WTC11 (cell line): ENCODE measurements at regions not wholly inside any gene's neighbourhood (a gene's known extent, or its start where the extent isn't known, plus 50 kb on each side); places are given as distances from the start of the nearest gene placed in this dataset.

ENCODE experiments used
- ATAC-seq: fragments of 200-7000 bp; cut with Tn5 transposase; 2 replicates; pipeline ENCODE4 v1.10.0; 2021; ENCODE audit warnings: mild to moderate bottlenecking, moderate library complexity
- CTCF ChIA-PET: fragments of 300-600 bp; sonication (Branson Sonifier 250); formaldehyde crosslinking; loops from one replicate; lab custom pipeline; 2021; ENCODE audit warnings: antibody characterized with exemption; lab: Charles Lee
- POLR2A ChIA-PET: fragments of 350-600 bp; sonication (Branson Sonifier 250); formaldehyde crosslinking; loops from one replicate; lab custom pipeline; 2021; ENCODE audit warnings: antibody characterized with exemption; lab: Charles Lee
- DNase-seq: peaks from one replicate; pipeline ENCODE4 v3.0.0; 2021; ENCODE audit warnings: low spot score
- H3K27ac Mint-ChIP-seq: 2 replicates; pipeline ENCODE4 v1.8.0; 2021; ENCODE audit warnings: mixed read lengths
- H3K27me3 Mint-ChIP-seq: 2 replicates; pipeline ENCODE4 v1.8.0; 2021; ENCODE audit warnings: low read depth, mild to moderate bottlenecking, moderate library complexity, mixed read lengths
- H3K36me3 Mint-ChIP-seq: 2 replicates; pipeline ENCODE4 v1.8.0; 2021; ENCODE audit warnings: mixed read lengths
- H3K4me1 Mint-ChIP-seq: 2 replicates; pipeline ENCODE4 v1.8.0; 2022; ENCODE audit warnings: mixed read lengths
- H3K4me3 Mint-ChIP-seq: 2 replicates; pipeline ENCODE4 v1.8.0; 2021; ENCODE audit warnings: mild to moderate bottlenecking, moderate library complexity, mixed read lengths
- H3K9me3 Mint-ChIP-seq: 2 replicates; pipeline ENCODE4 v1.8.0; 2021; ENCODE audit warnings: mixed read lengths
- ETV6 ChIP-seq: sonication (generic); formaldehyde crosslinking; IDR thresholded peaks from 2 replicates; pipeline ENCODE4 v1.8.1; 2022; ENCODE audit warnings: mild to moderate bottlenecking, missing genetic modification reagents
- FOXJ3 ChIP-seq: sonication (generic); formaldehyde crosslinking; IDR thresholded peaks from 2 replicates; pipeline ENCODE4 v1.9.0; 2021; ENCODE audit warnings: missing genetic modification reagents, mild to moderate bottlenecking, borderline replicate concordance
- FOXK1 ChIP-seq: sonication (generic); formaldehyde crosslinking; IDR thresholded peaks from 2 replicates; pipeline ENCODE4 v1.8.0; 2022; ENCODE audit warnings: mild to moderate bottlenecking, moderate library complexity, missing genetic modification reagents
- GRHL2 ChIP-seq: fragments of 250-450 bp; sonication (Bioruptor Pico); IDR thresholded peaks from 2 replicates; pipeline ENCODE4 v1.8.0; 2022; ENCODE audit warnings: mild to moderate bottlenecking, moderate library complexity; ENCODE audit not compliant: insufficient replicate concordance, severe bottlenecking
- HMGA2 ChIP-seq: fragments of 250-450 bp; sonication (Bioruptor Pico); IDR thresholded peaks from 2 replicates; pipeline ENCODE4 v1.4.0; 2021; ENCODE audit warnings: mild to moderate bottlenecking, moderate library complexity
- MLX ChIP-seq: sonication (generic); formaldehyde crosslinking; IDR thresholded peaks from 2 replicates; pipeline ENCODE4 v1.8.1; 2023; ENCODE audit warnings: mild to moderate bottlenecking, missing genetic modification reagents, moderate library complexity
- NR2C2 ChIP-seq: sonication (generic); formaldehyde crosslinking; IDR thresholded peaks from 2 replicates; pipeline ENCODE4 v1.8.0; 2022; ENCODE audit warnings: mild to moderate bottlenecking, missing genetic modification reagents
- SP1 ChIP-seq: sonication (generic); formaldehyde crosslinking; conservative IDR thresholded peaks from 2 replicates; pipeline ENCODE4 v1.8.1; 2022; ENCODE audit warnings: missing genetic modification reagents
- TEAD4 ChIP-seq: sonication (generic); formaldehyde crosslinking; IDR thresholded peaks from 2 replicates; pipeline ENCODE4 v1.8.0; 2022; ENCODE audit warnings: mild to moderate bottlenecking, missing genetic modification reagents
- ZNF416 ChIP-seq: fragments of 250-450 bp; sonication (Bioruptor Pico); IDR thresholded peaks from 2 replicates; pipeline ENCODE4 v1.9.0; 2021; ENCODE audit warnings: mild to moderate bottlenecking, inconsistent platforms
- ZNF671 ChIP-seq: fragments of 250-450 bp; sonication (Bioruptor Pico); IDR thresholded peaks from 2 replicates; pipeline ENCODE4 v1.8.0; 2021; ENCODE audit warnings: mild to moderate bottlenecking
- TF ChIP-seq, protein P1 (sequence below): fragments of 250-450 bp; sonication (Bioruptor Pico); IDR thresholded peaks from 2 replicates; pipeline ENCODE4 v1.8.0; 2021; ENCODE audit warnings: mild to moderate bottlenecking
- TF ChIP-seq, protein P2 (sequence below): sonication (generic); formaldehyde crosslinking; IDR thresholded peaks from 2 replicates; pipeline ENCODE4 v1.8.1; 2023; ENCODE audit warnings: mild to moderate bottlenecking, missing genetic modification reagents
- TF ChIP-seq, protein P3 (sequence below): fragments of 200-600 bp; IDR thresholded peaks from 2 replicates; pipeline ENCODE4 v1.8.0; 2022; ENCODE audit warnings: antibody characterized with exemption
- TF ChIP-seq, protein P4 (sequence below): sonication (generic); formaldehyde crosslinking; IDR thresholded peaks from 2 replicates; pipeline ENCODE4 v1.8.0; 2022; ENCODE audit warnings: missing genetic modification reagents
- TF ChIP-seq, protein P5 (sequence below): sonication (generic); formaldehyde crosslinking; IDR thresholded peaks from 2 replicates; pipeline ENCODE4 v1.8.1; 2023; ENCODE audit warnings: mild to moderate bottlenecking, missing genetic modification reagents

GRCh38 chr18:39779926-39780325 is 2175.1 kb upstream of the PIK3C3 start:
- H3K27ac Mint-ChIP-seq, result no peak overlapping the region
- ATAC-seq, result no peak
- H3K36me3 Mint-ChIP-seq, result no peaks in the 10 kb centered on the region
- H3K4me1 Mint-ChIP-seq, result peaks cover 35% of the 10 kb centered on the region
- ChIA-PET CTCF (no interaction called here), POLR2A (no interaction called here)
- H3K4me3 Mint-ChIP-seq, result no peak overlapping the region
- DNase-seq, result no peak
- no peaks in the 10 kb centered on the region for H3K9me3 Mint-ChIP-seq
- H3K27me3 Mint-ChIP-seq, result no peaks in the 10 kb centered on the region
- TF ChIP-seq, protein P1, sequence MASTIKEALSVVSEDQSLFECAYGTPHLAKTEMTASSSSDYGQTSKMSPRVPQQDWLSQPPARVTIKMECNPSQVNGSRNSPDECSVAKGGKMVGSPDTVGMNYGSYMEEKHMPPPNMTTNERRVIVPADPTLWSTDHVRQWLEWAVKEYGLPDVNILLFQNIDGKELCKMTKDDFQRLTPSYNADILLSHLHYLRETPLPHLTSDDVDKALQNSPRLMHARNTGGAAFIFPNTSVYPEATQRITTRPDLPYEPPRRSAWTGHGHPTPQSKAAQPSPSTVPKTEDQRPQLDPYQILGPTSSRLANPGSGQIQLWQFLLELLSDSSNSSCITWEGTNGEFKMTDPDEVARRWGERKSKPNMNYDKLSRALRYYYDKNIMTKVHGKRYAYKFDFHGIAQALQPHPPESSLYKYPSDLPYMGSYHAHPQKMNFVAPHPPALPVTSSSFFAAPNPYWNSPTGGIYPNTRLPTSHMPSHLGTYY (CRISPR knock-in tag), result no peak
- TF ChIP-seq ZNF416 (CRISPR knock-in tag), result no peak

DNA sequence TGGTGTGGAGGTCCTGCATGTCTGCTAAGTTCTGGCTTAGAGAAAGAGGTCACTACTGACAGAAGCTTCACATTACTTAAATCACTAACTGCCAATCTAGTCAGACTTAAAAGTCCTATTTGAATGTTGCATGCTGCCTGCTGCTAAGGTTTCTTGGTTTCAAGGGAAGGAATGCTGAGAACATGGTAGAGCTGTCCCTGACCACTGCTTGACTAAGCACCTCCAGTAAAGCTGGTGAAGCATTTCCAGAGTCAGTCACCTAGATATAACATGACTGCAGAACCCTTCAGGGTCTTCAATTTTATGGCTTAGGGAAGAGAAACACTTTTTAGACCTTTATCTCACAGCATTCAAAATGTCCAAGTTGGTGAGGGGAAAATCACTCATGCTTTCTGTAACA is 2178.3 kb upstream of the PIK3C3 start:
- CTCF ChIA-PET, result no interaction called here
- no peaks in the 10 kb centered on the region for H3K36me3 Mint-ChIP-seq
- peak; percentile 56; the same call in 1 of the 2 replicates for ATAC-seq
- POLR2A ChIA-PET, result no interaction called here
- H3K9me3 Mint-ChIP-seq, result no peaks in the 10 kb centered on the region
- TF ChIP-seq ETV6 (CRISPR knock-in tag) (no peak), SP1 (CRISPR knock-in tag) (no peak), GRHL2 (CRISPR knock-in tag) (no peak), MLX (CRISPR knock-in tag) (no peak), ZNF671 (CRISPR knock-in tag) (no peak), NR2C2 (CRISPR knock-in tag) (no peak), FOXK1 (CRISPR knock-in tag) (no peak), TEAD4 (CRISPR knock-in tag) (no peak)
- TF ChIP-seq, protein P2, sequence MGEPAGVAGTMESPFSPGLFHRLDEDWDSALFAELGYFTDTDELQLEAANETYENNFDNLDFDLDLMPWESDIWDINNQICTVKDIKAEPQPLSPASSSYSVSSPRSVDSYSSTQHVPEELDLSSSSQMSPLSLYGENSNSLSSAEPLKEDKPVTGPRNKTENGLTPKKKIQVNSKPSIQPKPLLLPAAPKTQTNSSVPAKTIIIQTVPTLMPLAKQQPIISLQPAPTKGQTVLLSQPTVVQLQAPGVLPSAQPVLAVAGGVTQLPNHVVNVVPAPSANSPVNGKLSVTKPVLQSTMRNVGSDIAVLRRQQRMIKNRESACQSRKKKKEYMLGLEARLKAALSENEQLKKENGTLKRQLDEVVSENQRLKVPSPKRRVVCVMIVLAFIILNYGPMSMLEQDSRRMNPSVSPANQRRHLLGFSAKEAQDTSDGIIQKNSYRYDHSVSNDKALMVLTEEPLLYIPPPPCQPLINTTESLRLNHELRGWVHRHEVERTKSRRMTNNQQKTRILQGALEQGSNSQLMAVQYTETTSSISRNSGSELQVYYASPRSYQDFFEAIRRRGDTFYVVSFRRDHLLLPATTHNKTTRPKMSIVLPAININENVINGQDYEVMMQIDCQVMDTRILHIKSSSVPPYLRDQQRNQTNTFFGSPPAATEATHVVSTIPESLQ (CRISPR knock-in tag), result no peak
- TF ChIP-seq, protein P3, sequence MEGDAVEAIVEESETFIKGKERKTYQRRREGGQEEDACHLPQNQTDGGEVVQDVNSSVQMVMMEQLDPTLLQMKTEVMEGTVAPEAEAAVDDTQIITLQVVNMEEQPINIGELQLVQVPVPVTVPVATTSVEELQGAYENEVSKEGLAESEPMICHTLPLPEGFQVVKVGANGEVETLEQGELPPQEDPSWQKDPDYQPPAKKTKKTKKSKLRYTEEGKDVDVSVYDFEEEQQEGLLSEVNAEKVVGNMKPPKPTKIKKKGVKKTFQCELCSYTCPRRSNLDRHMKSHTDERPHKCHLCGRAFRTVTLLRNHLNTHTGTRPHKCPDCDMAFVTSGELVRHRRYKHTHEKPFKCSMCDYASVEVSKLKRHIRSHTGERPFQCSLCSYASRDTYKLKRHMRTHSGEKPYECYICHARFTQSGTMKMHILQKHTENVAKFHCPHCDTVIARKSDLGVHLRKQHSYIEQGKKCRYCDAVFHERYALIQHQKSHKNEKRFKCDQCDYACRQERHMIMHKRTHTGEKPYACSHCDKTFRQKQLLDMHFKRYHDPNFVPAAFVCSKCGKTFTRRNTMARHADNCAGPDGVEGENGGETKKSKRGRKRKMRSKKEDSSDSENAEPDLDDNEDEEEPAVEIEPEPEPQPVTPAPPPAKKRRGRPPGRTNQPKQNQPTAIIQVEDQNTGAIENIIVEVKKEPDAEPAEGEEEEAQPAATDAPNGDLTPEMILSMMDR, result no peak
- TF ChIP-seq, all 79 proteins: peak for 0
- Mint-ChIP-seq H3K4me3 (no peak overlapping the region), H3K4me1 (peaks cover 22% of the 10 kb centered on the region), H3K27me3 (no peaks in the 10 kb centered on the region), H3K27ac (no peak overlapping the region)
- no peak for DNase-seq

DNA sequence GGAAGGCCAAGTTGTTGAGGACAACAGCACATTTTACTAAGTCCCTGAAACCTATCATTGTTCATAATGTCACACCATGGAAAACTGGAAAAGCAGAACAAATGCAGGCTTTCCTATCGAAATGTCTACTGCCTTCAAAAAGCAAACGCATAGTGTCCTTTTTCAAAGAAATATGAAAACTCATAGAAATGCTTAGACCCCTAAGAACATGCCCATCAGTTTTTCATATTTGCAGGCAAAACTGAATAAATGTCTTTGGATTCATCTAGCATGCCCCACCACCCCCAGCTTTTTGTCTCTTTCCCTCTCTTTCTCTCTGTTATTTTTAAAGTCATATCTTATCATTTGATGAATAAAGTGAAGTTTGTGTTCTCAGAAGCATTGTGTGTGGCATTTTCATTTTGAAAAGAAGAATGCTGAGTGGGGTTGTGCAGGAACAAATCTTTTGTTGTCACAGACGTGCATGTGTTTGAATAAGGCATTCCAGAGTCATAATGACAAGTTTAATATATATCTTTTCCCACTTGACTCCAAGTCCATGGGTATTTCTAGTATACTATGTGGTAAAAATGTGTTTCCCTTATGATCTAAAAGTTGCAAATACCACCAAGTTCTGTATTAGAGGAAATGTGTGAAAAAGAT is 2180.0 kb upstream of the PIK3C3 start:
- no peak for ATAC-seq
- H3K27ac Mint-ChIP-seq, result no peak overlapping the region
- ChIA-PET POLR2A (no interaction called here), CTCF (no interaction called here)
- H3K9me3 Mint-ChIP-seq, result peaks cover 9% of the 10 kb centered on the region; the same call in 1 of the 2 replicates
- no peak for DNase-seq
- peaks cover 18% of the 10 kb centered on the region for H3K4me1 Mint-ChIP-seq
- H3K36me3 Mint-ChIP-seq, result no peaks in the 10 kb centered on the region
- no peaks in the 10 kb centered on the region for H3K27me3 Mint-ChIP-seq
- no peak overlapping the region for H3K4me3 Mint-ChIP-seq
- TF ChIP-seq, protein P4, sequence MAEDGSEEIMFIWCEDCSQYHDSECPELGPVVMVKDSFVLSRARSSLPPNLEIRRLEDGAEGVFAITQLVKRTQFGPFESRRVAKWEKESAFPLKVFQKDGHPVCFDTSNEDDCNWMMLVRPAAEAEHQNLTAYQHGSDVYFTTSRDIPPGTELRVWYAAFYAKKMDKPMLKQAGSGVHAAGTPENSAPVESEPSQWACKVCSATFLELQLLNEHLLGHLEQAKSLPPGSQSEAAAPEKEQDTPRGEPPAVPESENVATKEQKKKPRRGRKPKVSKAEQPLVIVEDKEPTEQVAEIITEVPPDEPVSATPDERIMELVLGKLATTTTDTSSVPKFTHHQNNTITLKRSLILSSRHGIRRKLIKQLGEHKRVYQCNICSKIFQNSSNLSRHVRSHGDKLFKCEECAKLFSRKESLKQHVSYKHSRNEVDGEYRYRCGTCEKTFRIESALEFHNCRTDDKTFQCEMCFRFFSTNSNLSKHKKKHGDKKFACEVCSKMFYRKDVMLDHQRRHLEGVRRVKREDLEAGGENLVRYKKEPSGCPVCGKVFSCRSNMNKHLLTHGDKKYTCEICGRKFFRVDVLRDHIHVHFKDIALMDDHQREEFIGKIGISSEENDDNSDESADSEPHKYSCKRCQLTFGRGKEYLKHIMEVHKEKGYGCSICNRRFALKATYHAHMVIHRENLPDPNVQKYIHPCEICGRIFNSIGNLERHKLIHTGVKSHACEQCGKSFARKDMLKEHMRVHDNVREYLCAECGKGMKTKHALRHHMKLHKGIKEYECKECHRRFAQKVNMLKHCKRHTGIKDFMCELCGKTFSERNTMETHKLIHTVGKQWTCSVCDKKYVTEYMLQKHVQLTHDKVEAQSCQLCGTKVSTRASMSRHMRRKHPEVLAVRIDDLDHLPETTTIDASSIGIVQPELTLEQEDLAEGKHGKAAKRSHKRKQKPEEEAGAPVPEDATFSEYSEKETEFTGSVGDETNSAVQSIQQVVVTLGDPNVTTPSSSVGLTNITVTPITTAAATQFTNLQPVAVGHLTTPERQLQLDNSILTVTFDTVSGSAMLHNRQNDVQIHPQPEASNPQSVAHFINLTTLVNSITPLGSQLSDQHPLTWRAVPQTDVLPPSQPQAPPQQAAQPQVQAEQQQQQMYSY, result no peak
- TF ChIP-seq, protein P5, sequence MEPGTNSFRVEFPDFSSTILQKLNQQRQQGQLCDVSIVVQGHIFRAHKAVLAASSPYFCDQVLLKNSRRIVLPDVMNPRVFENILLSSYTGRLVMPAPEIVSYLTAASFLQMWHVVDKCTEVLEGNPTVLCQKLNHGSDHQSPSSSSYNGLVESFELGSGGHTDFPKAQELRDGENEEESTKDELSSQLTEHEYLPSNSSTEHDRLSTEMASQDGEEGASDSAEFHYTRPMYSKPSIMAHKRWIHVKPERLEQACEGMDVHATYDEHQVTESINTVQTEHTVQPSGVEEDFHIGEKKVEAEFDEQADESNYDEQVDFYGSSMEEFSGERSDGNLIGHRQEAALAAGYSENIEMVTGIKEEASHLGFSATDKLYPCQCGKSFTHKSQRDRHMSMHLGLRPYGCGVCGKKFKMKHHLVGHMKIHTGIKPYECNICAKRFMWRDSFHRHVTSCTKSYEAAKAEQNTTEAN (CRISPR knock-in tag), result no peak
- TF ChIP-seq, protein P3, result no peak
- TF ChIP-seq FOXJ3 (CRISPR knock-in tag) (no peak), HMGA2 (CRISPR knock-in tag) (no peak)
